IgD-negative memory B cell (primary cell): ENCODE measurements at regions not wholly inside any gene's neighbourhood (a gene's known extent, or its start where the extent isn't known, plus 50 kb on each side); places are given as distances from the start of the nearest gene placed in this dataset.
"Not testable (repeated sequence)": the region's sequence is repeated elsewhere in the genome, so short reads cannot be mapped to it uniquely, and the experiment has no call there.

Experiments
- H3K27ac Mint-ChIP-seq, 3 donors: one replicate each; pipeline ENCODE4 v1.8.0; 2020 to 2022; ENCODE audit warnings: mild to moderate bottlenecking in 3 of 3, mixed read lengths in 3 of 3, moderate library complexity in 1 of 3
- H3K27me3 Mint-ChIP-seq: one replicate; pipeline ENCODE4 v1.8.0; 2021; ENCODE audit warnings: mixed read lengths
- H3K36me3 Mint-ChIP-seq: one replicate; pipeline ENCODE4 v1.8.0; 2020; ENCODE audit warnings: mild to moderate bottlenecking, mixed read lengths
- H3K4me1 Mint-ChIP-seq, 3 donors: one replicate each; pipeline ENCODE4 v1.8.0; 2020 to 2022; ENCODE audit warnings: mixed read lengths in 3 of 3, mild to moderate bottlenecking in 1 of 3
- H3K4me3 Mint-ChIP-seq, 4 donors: one replicate each; pipeline ENCODE4 v1.8.0; 2020 to 2022; ENCODE audit warnings: mild to moderate bottlenecking in 4 of 4, mixed read lengths in 4 of 4, moderate library complexity in 3 of 4
- H3K9me3 Mint-ChIP-seq, 3 donors: one replicate each; pipeline ENCODE4 v1.8.0; 2020 to 2021; ENCODE audit warnings: mixed read lengths in 3 of 3, mild to moderate bottlenecking in 1 of 3

- no peaks in the 10 kb centered on the region for H3K27me3 Mint-ChIP-seq
- H3K36me3 Mint-ChIP-seq: no peaks in the 10 kb centered on the region
- no peak overlapping the region for H3K27ac Mint-ChIP-seq
- H3K4me3 Mint-ChIP-seq: no peak overlapping the region
- no peaks in the 10 kb centered on the region for H3K4me1 Mint-ChIP-seq
- H3K9me3 Mint-ChIP-seq: peaks cover 0 to 2% (median 0%) of the 10 kb centered on the region in 3 donors
These were observed 165.9 kb downstream of the PCDH10 start for GRCh38 chr4:133314991-133315390.

- no peak overlapping the region for H3K27ac Mint-ChIP-seq
- H3K4me3 Mint-ChIP-seq: no peak overlapping the region
- H3K9me3 Mint-ChIP-seq: peaks cover 0 to 1% (median 0%) of the 10 kb centered on the region in 3 donors
- no peaks in the 10 kb centered on the region for H3K36me3 Mint-ChIP-seq
- H3K4me1 Mint-ChIP-seq: no peaks in the 10 kb centered on the region
- H3K27me3 Mint-ChIP-seq: no peaks in the 10 kb centered on the region
These were observed 138.3 kb downstream of the PCDH10 start for GRCh38 chr4:133287396-133287795.

- Mint-ChIP-seq H3K9me3 (peaks cover 4 to 14% (median 5%) of the 10 kb centered on the region in 3 donors), H3K27ac (no peak overlapping the region), H3K36me3 (peaks cover 2% of the 10 kb centered on the region), H3K4me3 (no peak overlapping the region), H3K27me3 (no peaks in the 10 kb centered on the region), H3K4me1 (no peaks in the 10 kb centered on the region)
These were observed 129.5 kb downstream of the PCDH10 start for GRCh38 chr4:133278591-133278990.

GRCh38 chr4:133277940-133278339 is 128.8 kb downstream of the PCDH10 start:
- H3K36me3 Mint-ChIP-seq, H3K27ac Mint-ChIP-seq, H3K4me1 Mint-ChIP-seq, H3K27me3 Mint-ChIP-seq, H3K4me3 Mint-ChIP-seq: not testable (repeated sequence)
- peaks cover 4 to 14% (median 5%) of the 10 kb centered on the region in 3 donors for H3K9me3 Mint-ChIP-seq

GRCh38 chr4:133275246-133275645 is 126.2 kb downstream of the PCDH10 start:
- H3K4me3 Mint-ChIP-seq: no peak overlapping the region
- peaks cover 2% of the 10 kb centered on the region for H3K36me3 Mint-ChIP-seq
- H3K27me3 Mint-ChIP-seq: no peaks in the 10 kb centered on the region
- no peaks in the 10 kb centered on the region for H3K4me1 Mint-ChIP-seq
- peaks cover 3 to 14% (median 4%) of the 10 kb centered on the region in 3 donors for H3K9me3 Mint-ChIP-seq
- H3K27ac Mint-ChIP-seq: no peak overlapping the region

GRCh38 chr4:133273401-133273800 is 124.3 kb downstream of the PCDH10 start:
- Mint-ChIP-seq H3K4me1 (no peaks in the 10 kb centered on the region), H3K27me3 (no peaks in the 10 kb centered on the region), H3K4me3 (no peak overlapping the region), H3K9me3 (peaks cover 1 to 13% (median 3%) of the 10 kb centered on the region in 3 donors), H3K27ac (no peak overlapping the region), H3K36me3 (peaks cover 2% of the 10 kb centered on the region)

- Mint-ChIP-seq H3K36me3 (no peaks in the 10 kb centered on the region), H3K4me1 (no peaks in the 10 kb centered on the region), H3K9me3 (peaks cover 0 to 4% (median 1%) of the 10 kb centered on the region in 3 donors), H3K4me3 (no peak overlapping the region), H3K27me3 (no peaks in the 10 kb centered on the region), H3K27ac (no peak overlapping the region)
These were observed 121.0 kb downstream of the PCDH10 start for GRCh38 chr4:133270021-133270570.

GRCh38 chr4:133268205-133268604 is 119.1 kb downstream of the PCDH10 start:
- H3K9me3 Mint-ChIP-seq: peaks cover 0 to 3% (median 0%) of the 10 kb centered on the region in 3 donors

GRCh38 chr4:133267506-133267905 is 118.4 kb downstream of the PCDH10 start:
- not testable (repeated sequence) for H3K27me3 Mint-ChIP-seq, H3K9me3 Mint-ChIP-seq, H3K4me1 Mint-ChIP-seq, H3K27ac Mint-ChIP-seq, H3K4me3 Mint-ChIP-seq, H3K36me3 Mint-ChIP-seq

More at GRCh38 chr4:133268205-133268604, 119.1 kb downstream of the PCDH10 start:
- H3K4me1 Mint-ChIP-seq: no peaks in the 10 kb centered on the region
- no peak overlapping the region for H3K27ac Mint-ChIP-seq
- no peak overlapping the region for H3K4me3 Mint-ChIP-seq
- no peaks in the 10 kb centered on the region for H3K36me3 Mint-ChIP-seq
- H3K27me3 Mint-ChIP-seq: no peaks in the 10 kb centered on the region

- H3K27ac Mint-ChIP-seq: not testable (repeated sequence)
These were observed 117.9 kb downstream of the PCDH10 start for GRCh38 chr4:133266966-133267365.

GRCh38 chr4:133264251-133264650 is 115.2 kb downstream of the PCDH10 start:
- not testable (repeated sequence) for H3K27me3 Mint-ChIP-seq, H3K9me3 Mint-ChIP-seq

More at GRCh38 chr4:133266966-133267365, 117.9 kb downstream of the PCDH10 start:
- H3K4me3 Mint-ChIP-seq, H3K4me1 Mint-ChIP-seq, H3K36me3 Mint-ChIP-seq, H3K9me3 Mint-ChIP-seq, H3K27me3 Mint-ChIP-seq: not testable (repeated sequence)

GRCh38 chr4:133263104-133263503 is 114.0 kb downstream of the PCDH10 start:
- Mint-ChIP-seq H3K36me3 (no peaks in the 10 kb centered on the region), H3K4me1 (no peaks in the 10 kb centered on the region), H3K27ac (no peak overlapping the region), H3K4me3 (no peak overlapping the region), H3K9me3 (no peaks in the 10 kb centered on the region), H3K27me3 (no peaks in the 10 kb centered on the region)

More at GRCh38 chr4:133264251-133264650, 115.2 kb downstream of the PCDH10 start:
- H3K4me1 Mint-ChIP-seq, H3K27ac Mint-ChIP-seq, H3K36me3 Mint-ChIP-seq, H3K4me3 Mint-ChIP-seq: not testable (repeated sequence)

- no peaks in the 10 kb centered on the region for H3K36me3 Mint-ChIP-seq
- no peak overlapping the region for H3K27ac Mint-ChIP-seq
- no peaks in the 10 kb centered on the region for H3K27me3 Mint-ChIP-seq
- no peak overlapping the region for H3K4me3 Mint-ChIP-seq
- peaks cover 0 to 4% (median 2%) of the 10 kb centered on the region in 3 donors for H3K9me3 Mint-ChIP-seq
- peaks cover 0 to 1% (median 0%) of the 10 kb centered on the region in 3 donors for H3K4me1 Mint-ChIP-seq
These were observed 98.8 kb downstream of the PCDH10 start for GRCh38 chr4:133247861-133248260.

- Mint-ChIP-seq H3K4me1 (no peaks in the 10 kb centered on the region), H3K4me3 (no peak overlapping the region), H3K36me3 (no peaks in the 10 kb centered on the region), H3K27me3 (no peaks in the 10 kb centered on the region), H3K27ac (no peak overlapping the region), H3K9me3 (peaks cover 0 to 4% (median 0%) of the 10 kb centered on the region in 3 donors)
These were observed 96.1 kb downstream of the PCDH10 start for GRCh38 chr4:133245226-133245625.
